AG04450 (cell line): ENCODE measurements at regions not wholly inside any gene's neighbourhood (a gene's known extent, or its start where the extent isn't known, plus 50 kb on each side); places are given as distances from the start of the nearest gene placed in this dataset.

Experiments
- CTCF ChIA-PET: fragments of 300-600, 350-600 bp; formaldehyde crosslinking; extraction: SDS; loops from one replicate; lab custom pipeline; 2022; ENCODE audit warnings: antibody characterized with exemption, inconsistent platforms; lab: Charles Lee
- POLR2A ChIA-PET: fragments of 350-600 bp; formaldehyde crosslinking; extraction: SDS; loops from one replicate; lab custom pipeline; 2021; ENCODE audit warnings: antibody characterized with exemption, inconsistent platforms; lab: Yijun Ruan, JAX
- DNase-seq: peaks from one replicate; pipeline ENCODE4 v3.0.0-alpha.2; 2011; ENCODE audit warnings: low read depth, low spot score
- H3K27ac ChIP-seq: one replicate; pipeline ENCODE4 v1.5.1; 2012; ENCODE audit warnings: low read depth, low read length, control low read depth
- H3K27me3 ChIP-seq: one replicate; pipeline ENCODE4 v1.6.0; 2012; ENCODE audit warnings: low read length; ENCODE audit not compliant: control insufficient read depth, insufficient read depth
- H3K4me3 ChIP-seq: 2 replicates; pipeline ENCODE4 v1.5.1; 2011; ENCODE audit warnings: mild to moderate bottlenecking, low read depth, low read length, control low read depth
- H3K9me3 ChIP-seq: 2 replicates; pipeline ENCODE4 v1.5.1; 2012; ENCODE audit warnings: low read length; ENCODE audit not compliant: control insufficient read depth, insufficient read depth
- CTCF ChIP-seq: IDR thresholded peaks from 2 replicates; pipeline ENCODE4 v1.5.1; 2011; ENCODE audit warnings: low read depth, low read length, control low read depth, inconsistent platforms

GRCh38 chr7:125099519-125099918, 169.9 kb upstream of the POT1 start:
- DNase-seq: no peak
- Histone ChIP-seq H3K27ac (no peak overlapping the region), H3K9me3 (no peaks in the 10 kb centered on the region), H3K4me3 (no peak overlapping the region), H3K27me3 (no peaks in the 10 kb centered on the region)
- ChIA-PET POLR2A (no interaction called here), CTCF (no interaction called here)
- no peak for TF ChIP-seq CTCF

GRCh38 chr7:125098377-125098970, 168.8 kb upstream of the POT1 start:
- POLR2A ChIA-PET: no interaction called here
- no peak overlapping the region for H3K4me3 ChIP-seq
- no peaks in the 10 kb centered on the region for H3K27me3 ChIP-seq
- DNase-seq: no peak
- H3K27ac ChIP-seq: no peak overlapping the region
- TF ChIP-seq CTCF: no peak
- CTCF ChIA-PET: no interaction called here
- no peaks in the 10 kb centered on the region for H3K9me3 ChIP-seq

GRCh38 chr7:125090596-125090995, 161.0 kb upstream of the POT1 start:
- H3K9me3 ChIP-seq: no peaks in the 10 kb centered on the region
- H3K27ac ChIP-seq: no peak overlapping the region
- CTCF ChIA-PET: no interaction called here
- no peak for DNase-seq
- H3K27me3 ChIP-seq: no peaks in the 10 kb centered on the region
- TF ChIP-seq CTCF: no peak
- H3K4me3 ChIP-seq: no peak overlapping the region
- POLR2A ChIA-PET: no interaction called here

- no peak overlapping the region for H3K4me3 ChIP-seq
- H3K9me3 ChIP-seq: no peaks in the 10 kb centered on the region
- ChIA-PET CTCF (no interaction called here), POLR2A (no interaction called here)
- no peak overlapping the region for H3K27ac ChIP-seq
- no peak for DNase-seq
- H3K27me3 ChIP-seq: no peaks in the 10 kb centered on the region
- no peak for TF ChIP-seq CTCF
Observed at GRCh38 chr7:125089171-125089570, 159.5 kb upstream of the POT1 start.

GRCh38 chr7:125088555-125088954, 158.9 kb upstream of the POT1 start:
- no peak overlapping the region for H3K4me3 ChIP-seq
- no peaks in the 10 kb centered on the region for H3K27me3 ChIP-seq
- no peak for TF ChIP-seq CTCF
- H3K9me3 ChIP-seq: no peaks in the 10 kb centered on the region
- POLR2A ChIA-PET: no interaction called here
- DNase-seq: no peak
- H3K27ac ChIP-seq: no peak overlapping the region
- CTCF ChIA-PET: no interaction called here
